ENCODE measurements at regions not wholly inside any gene's neighbourhood (a gene's known extent, or its start where the extent isn't known, plus 50 kb on each side); places are given as distances from the start of the nearest gene placed in this dataset.

DNA sequence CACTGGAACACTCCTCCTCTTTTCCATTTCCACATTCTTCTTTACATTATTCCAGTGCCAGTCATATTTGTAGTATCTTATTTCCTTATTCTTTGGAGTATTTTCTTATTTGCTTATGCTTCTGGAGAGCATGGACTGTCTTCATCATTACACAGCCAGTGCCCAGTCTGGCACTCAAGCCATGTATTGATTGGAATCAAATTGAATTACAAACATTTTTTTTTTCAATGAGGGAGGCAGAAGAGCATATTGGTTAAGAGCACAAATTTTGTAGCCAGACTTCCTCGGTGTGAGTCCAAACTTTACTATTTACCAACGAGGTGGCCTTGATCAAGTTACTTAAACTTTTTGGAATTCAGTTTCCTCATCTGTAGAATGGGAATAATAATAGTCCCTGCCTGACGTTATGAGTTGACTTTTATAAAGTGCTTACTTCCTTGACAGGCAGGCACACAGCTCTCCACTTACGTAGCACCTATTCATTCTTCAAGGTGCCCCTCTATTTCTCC lies 186.6 kb upstream of the BCL6 start:
- Histone ChIP-seq H3K4me2 (ENCODE audit: insufficient read depth, low read length) (no peak overlapping the region), H3K9me3 (replicated peaks; ENCODE audit: control insufficient read depth, insufficient read depth, low read length) (no peaks in the 10 kb centered on the region), H3K27ac (ENCODE audit: insufficient read depth, low read depth, low read length) (no peak overlapping the region), H3K36me3 (ENCODE audit: control insufficient read depth in 2 of 2, extremely low read depth in 1 of 2, insufficient read depth in 2 of 2, low read length in 2 of 2) (no peaks in the 10 kb centered on the region), H3K27me3 (ENCODE audit: control insufficient read depth in 2 of 2, insufficient read depth in 2 of 2, low read length in 2 of 2) (peaks cover 0 to 2% of the 10 kb centered on the region in 2 experiments), H2AFZ (ENCODE audit: low read depth, low read length) (no peak overlapping the region), H4K20me1 (replicated peaks; ENCODE audit: control insufficient read depth, extremely low read depth, insufficient read depth, low read length) (no peaks in the 10 kb centered on the region), H3K9me1 (replicated peaks; ENCODE audit: control insufficient read depth, extremely low read depth, insufficient read depth, low read length) (no peaks in the 10 kb centered on the region), H3K79me2 (ENCODE audit: control insufficient read depth, insufficient read depth, low read length) (no peaks in the 10 kb centered on the region), H3K4me1 (ENCODE audit: control insufficient read depth, extremely low read depth, insufficient read depth, low read length) (no peaks in the 10 kb centered on the region), H3K4me3 (replicated peaks in 1 of 3; ENCODE audit: insufficient read depth in 1 of 3, low read depth in 1 of 3, low read length in 3 of 3) (no peak overlapping the region), H3K9ac (replicated peaks; ENCODE audit: extremely low read depth, insufficient read depth, low read length) (no peak overlapping the region)
- CTCF ChIA-PET: no interaction called here
- DNase-seq (ENCODE audit: low read depth, low spot score): no peak
- FAIRE-seq: no peak
- no TSS peak for BruUV-seq (replicated peaks)
- dilution Hi-C loops (cut with MboI; ENCODE audit: extremely low pct_ligation_motif_present, low sequenced_read_pairs) (no loop called here), intact Hi-C loops (cut with micrococcal nuclease) (no loop called here)
- POLR2A ChIA-PET: no interaction called here
- no peak for TF ChIP-seq POLR2A (IDR thresholded peaks at IDR 0.05; ENCODE audit: low read depth, low read length)
- TF ChIP-seq MYC (IDR thresholded peaks at IDR 0.05; ENCODE audit: low read depth, low read length): no peak
- TF ChIP-seq, protein P1, sequence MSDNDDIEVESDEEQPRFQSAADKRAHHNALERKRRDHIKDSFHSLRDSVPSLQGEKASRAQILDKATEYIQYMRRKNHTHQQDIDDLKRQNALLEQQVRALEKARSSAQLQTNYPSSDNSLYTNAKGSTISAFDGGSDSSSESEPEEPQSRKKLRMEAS (IDR thresholded peaks at IDR 0.05; ENCODE audit: insufficient read depth, insufficient read length): no peak

DNA sequence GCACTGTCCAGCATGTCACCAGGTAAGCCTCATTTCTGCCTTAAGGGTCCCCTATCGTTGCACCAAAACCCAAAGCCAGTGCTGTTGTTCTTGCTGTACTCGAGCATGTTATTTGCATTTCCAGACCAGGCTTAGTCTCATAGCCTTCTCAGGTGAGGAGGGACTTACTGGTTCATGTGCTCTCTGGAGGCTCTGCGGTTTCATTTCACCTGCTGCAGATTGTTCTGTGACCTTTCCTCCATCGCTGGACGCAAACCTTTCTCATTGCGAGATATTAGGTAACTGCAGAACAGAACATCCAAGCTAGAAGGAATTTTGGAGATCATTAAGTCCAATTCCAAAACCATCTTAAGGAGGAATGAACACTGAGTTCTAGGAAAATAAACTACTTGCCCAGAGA lies 187.3 kb upstream of the BCL6 start:
- DNase-seq (ENCODE audit: low read depth, low spot score) (no peak), FAIRE-seq (no peak)
- POLR2A ChIA-PET: no interaction called here
- no peak overlapping the region for H3K27ac ChIP-seq (ENCODE audit: insufficient read depth, low read depth, low read length)
- no peak overlapping the region for H3K4me2 ChIP-seq (ENCODE audit: insufficient read depth, low read length)
- H2AFZ ChIP-seq (ENCODE audit: low read depth, low read length): no peak overlapping the region
- no peak overlapping the region for H3K9ac ChIP-seq (replicated peaks; ENCODE audit: extremely low read depth, insufficient read depth, low read length)
- H3K27me3 ChIP-seq (ENCODE audit: control insufficient read depth in 2 of 2, insufficient read depth in 2 of 2, low read length in 2 of 2): peaks cover 0 to 2% of the 10 kb centered on the region in 2 experiments
- BruUV-seq (replicated peaks): no TSS peak
- H3K36me3 ChIP-seq (ENCODE audit: control insufficient read depth in 2 of 2, extremely low read depth in 1 of 2, insufficient read depth in 2 of 2, low read length in 2 of 2): no peaks in the 10 kb centered on the region
- no peaks in the 10 kb centered on the region for H3K4me1 ChIP-seq (ENCODE audit: control insufficient read depth, extremely low read depth, insufficient read depth, low read length)
- H3K9me3 ChIP-seq (replicated peaks; ENCODE audit: control insufficient read depth, insufficient read depth, low read length): no peaks in the 10 kb centered on the region
- TF ChIP-seq JUN (IDR thresholded peaks at IDR 0.05; ENCODE audit: borderline replicate concordance, insufficient read depth, insufficient read length, low read depth): no peak
- no peak for TF ChIP-seq CTCF (IDR thresholded peaks at IDR 0.05; ENCODE audit: extremely low read depth in 1 of 2, insufficient read depth in 1 of 2, low read depth in 1 of 2, low read length in 2 of 2)
- TF ChIP-seq, protein P1 (IDR thresholded peaks at IDR 0.05; ENCODE audit: insufficient read depth, insufficient read length): no peak
- no peak for TF ChIP-seq GATA2 (IDR thresholded peaks at IDR 0.05; ENCODE audit: insufficient read depth, insufficient read length, low read depth, low read length)
- no peak for TF ChIP-seq MYC (IDR thresholded peaks at IDR 0.05; ENCODE audit: low read depth, low read length)
- TF ChIP-seq FOS (IDR thresholded peaks at IDR 0.05; ENCODE audit: borderline replicate concordance, insufficient read depth, low read length): no peak
- intact Hi-C loops (cut with micrococcal nuclease) (no loop called here), dilution Hi-C loops (cut with MboI; ENCODE audit: extremely low pct_ligation_motif_present, low sequenced_read_pairs) (no loop called here)
- H3K79me2 ChIP-seq (ENCODE audit: control insufficient read depth, insufficient read depth, low read length): no peaks in the 10 kb centered on the region
- H3K4me3 ChIP-seq (replicated peaks in 1 of 3; ENCODE audit: insufficient read depth in 1 of 3, low read depth in 1 of 3, low read length in 3 of 3): no peak overlapping the region
- no peaks in the 10 kb centered on the region for H4K20me1 ChIP-seq (replicated peaks; ENCODE audit: control insufficient read depth, extremely low read depth, insufficient read depth, low read length)
- no peaks in the 10 kb centered on the region for H3K9me1 ChIP-seq (replicated peaks; ENCODE audit: control insufficient read depth, extremely low read depth, insufficient read depth, low read length)
- CTCF ChIA-PET: no interaction called here
